Naive thymus-derived CD8-positive, alpha-beta T cell (primary cell): ENCODE measurements at regions not wholly inside any gene's neighbourhood (a gene's known extent, or its start where the extent isn't known, plus 50 kb on each side); places are given as distances from the start of the nearest gene placed in this dataset.
"Not testable (repeated sequence)": the region's sequence is repeated elsewhere in the genome, so short reads cannot be mapped to it uniquely, and the experiment has no call there.

Experiments
- ATAC-seq, 2 donors: fragments of 150-1000 bp; cut with Tn5 transposase in 1 of 2; sonication (Bioruptor Pico), chemical (Tn5 transposase) in 1 of 2; 1 replicate in 1 of 2; 2 replicates in 1 of 2; pipeline ENCODE4 v1.10.0; 2021; ENCODE audit warnings: mild to moderate bottlenecking in 2 of 2, moderate library complexity in 2 of 2
- POLR2A ChIA-PET: fragments of 350-600 bp; sonication (Branson Sonifier 250); formaldehyde crosslinking; loops from one replicate; lab custom pipeline; 2021; ENCODE audit warnings: antibody characterized with exemption; lab: Charles Lee
- DNase-seq, 10 donors: peaks; one replicate each; pipeline versions ENCODE4 v3.0.0 to v3.0.0-alpha.2; 2020 to 2022
- H3K27ac Mint-ChIP-seq, 10 donors: one replicate each; pipeline ENCODE4 v1.8.0; 2020 to 2022; ENCODE audit warnings: mild to moderate bottlenecking in 10 of 10, mixed read lengths in 10 of 10, moderate library complexity in 4 of 10, inconsistent platforms in 1 of 10
- H3K27me3 Mint-ChIP-seq, 5 donors: one replicate each; pipeline ENCODE4 v1.8.0; 2021 to 2022; ENCODE audit warnings: mixed read lengths in 5 of 5
- H3K36me3 Mint-ChIP-seq, 3 donors: one replicate each; pipeline ENCODE4 v1.8.0; 2020 to 2022; ENCODE audit warnings: mixed read lengths in 3 of 3, mild to moderate bottlenecking in 2 of 3, inconsistent platforms in 1 of 3
- H3K4me1 Mint-ChIP-seq, 4 donors: one replicate each; pipeline ENCODE4 v1.8.0; 2021 to 2022; ENCODE audit warnings: mixed read lengths in 4 of 4
- H3K4me3 Mint-ChIP-seq, 10 donors: one replicate each; pipeline ENCODE4 v1.8.0; 2020 to 2022; ENCODE audit warnings: mild to moderate bottlenecking in 10 of 10, mixed read lengths in 10 of 10, moderate library complexity in 6 of 10, inconsistent platforms in 1 of 10
- H3K9me3 Mint-ChIP-seq, 9 donors: one replicate each; pipeline ENCODE4 v1.8.0; 2020 to 2022; ENCODE audit warnings: mixed read lengths in 9 of 9, mild to moderate bottlenecking in 3 of 9, inconsistent platforms in 1 of 9, moderate library complexity in 1 of 9

GRCh38 chr12:25615119-25615518 is 62.0 kb upstream of the LMNTD1 start:
- no peak for DNase-seq
- H3K36me3 Mint-ChIP-seq: peaks cover 0 to 3% (median 0%) of the 10 kb centered on the region in 3 donors
- peaks cover 0 to 2% (median 0%) of the 10 kb centered on the region in 4 donors for H3K4me1 Mint-ChIP-seq
- no peak overlapping the region for H3K4me3 Mint-ChIP-seq
- H3K9me3 Mint-ChIP-seq: peaks cover 0 to 11% (median 0%) of the 10 kb centered on the region in 9 donors
- POLR2A ChIA-PET: no interaction called here
- no peak for ATAC-seq
- peaks cover 0 to 11% (median 0%) of the 10 kb centered on the region in 5 donors for H3K27me3 Mint-ChIP-seq
- H3K27ac Mint-ChIP-seq: no peak overlapping the region

- Mint-ChIP-seq H3K4me1 (peaks cover 0 to 6% (median 3%) of the 10 kb centered on the region in 4 donors), H3K36me3 (peaks cover 0 to 3% (median 0%) of the 10 kb centered on the region in 3 donors), H3K9me3 (no peaks in the 10 kb centered on the region), H3K27me3 (peaks cover 0 to 2% (median 0%) of the 10 kb centered on the region in 5 donors), H3K27ac (no peak overlapping the region), H3K4me3 (no peak overlapping the region)
- ATAC-seq (no peak), DNase-seq (no peak)
- POLR2A ChIA-PET: no interaction called here
These were observed 63.2 kb upstream of the LMNTD1 start for GRCh38 chr12:25616286-25616685.

GRCh38 chr12:25617991-25618390 is 64.9 kb upstream of the LMNTD1 start:
- Mint-ChIP-seq H3K27ac (no peak overlapping the region), H3K36me3 (peaks cover 0 to 3% (median 0%) of the 10 kb centered on the region in 3 donors), H3K4me1 (peaks cover 0 to 6% (median 3%) of the 10 kb centered on the region in 4 donors), H3K9me3 (no peaks in the 10 kb centered on the region), H3K27me3 (no peaks in the 10 kb centered on the region), H3K4me3 (no peak overlapping the region)
- ATAC-seq (no peak), DNase-seq (no peak)
- POLR2A ChIA-PET: no interaction called here

GRCh38 chr12:25623816-25624215 is 70.7 kb upstream of the LMNTD1 start:
- Mint-ChIP-seq H3K4me1 (peaks cover 0 to 6% (median 2%) of the 10 kb centered on the region in 4 donors), H3K9me3 (peaks cover 0 to 3% (median 0%) of the 10 kb centered on the region in 9 donors), H3K36me3 (no peaks in the 10 kb centered on the region), H3K4me3 (no peak overlapping the region), H3K27me3 (no peaks in the 10 kb centered on the region), H3K27ac (no peak overlapping the region)
- ATAC-seq (no peak), DNase-seq (no peak)
- POLR2A ChIA-PET: no interaction called here

GRCh38 chr12:25625146-25625545 is 72.1 kb upstream of the LMNTD1 start:
- Mint-ChIP-seq H3K4me3 (no peak overlapping the region), H3K36me3 (no peaks in the 10 kb centered on the region), H3K4me1 (peaks cover 0 to 6% (median 2%) of the 10 kb centered on the region in 4 donors), H3K27me3 (no peaks in the 10 kb centered on the region), H3K9me3 (peaks cover 0 to 3% (median 0%) of the 10 kb centered on the region in 9 donors), H3K27ac (peak overlapping the region in 1 of 10 donors; percentile 2)
- no peak for ATAC-seq
- DNase-seq: no peak
- POLR2A ChIA-PET: no interaction called here

GRCh38 chr12:25629341-25629740 is 76.3 kb upstream of the LMNTD1 start:
- peaks cover 0 to 1% (median 0%) of the 10 kb centered on the region in 5 donors for H3K27me3 Mint-ChIP-seq
- H3K4me3 Mint-ChIP-seq: no peak overlapping the region
- POLR2A ChIA-PET: no interaction called here
- no peak for ATAC-seq
- peaks cover 5 to 15% (median 9%) of the 10 kb centered on the region in 4 donors for H3K4me1 Mint-ChIP-seq
- no peak overlapping the region for H3K27ac Mint-ChIP-seq
- DNase-seq: no peak
- no peaks in the 10 kb centered on the region for H3K36me3 Mint-ChIP-seq
- peaks cover 0 to 16% (median 6%) of the 10 kb centered on the region in 9 donors for H3K9me3 Mint-ChIP-seq

GRCh38 chr12:25630735-25631515 is 77.8 kb upstream of the LMNTD1 start:
- peak overlapping the region in 1 of 10 donors; percentile 30 for H3K4me3 Mint-ChIP-seq
- DNase-seq, POLR2A ChIA-PET, H3K27me3 Mint-ChIP-seq, ATAC-seq, H3K36me3 Mint-ChIP-seq: not testable (repeated sequence)
- peak overlapping the region in 1 of 10 donors; percentile 43 for H3K27ac Mint-ChIP-seq
- peaks cover 5 to 15% (median 9%) of the 10 kb centered on the region in 4 donors for H3K4me1 Mint-ChIP-seq
- H3K9me3 Mint-ChIP-seq: peaks cover 0 to 19% (median 6%) of the 10 kb centered on the region in 9 donors

- peaks cover 5 to 15% (median 9%) of the 10 kb centered on the region in 4 donors for H3K4me1 Mint-ChIP-seq
- ATAC-seq, DNase-seq, H3K27me3 Mint-ChIP-seq, POLR2A ChIA-PET, H3K36me3 Mint-ChIP-seq: not testable (repeated sequence)
- peaks cover 0 to 27% (median 10%) of the 10 kb centered on the region in 9 donors for H3K9me3 Mint-ChIP-seq
- peak overlapping the region in 2 of 10 donors; percentile 28 to 78 for H3K27ac Mint-ChIP-seq
- peak overlapping the region in 1 of 10 donors; percentile 18 for H3K4me3 Mint-ChIP-seq
These were observed 80.1 kb upstream of the LMNTD1 start for GRCh38 chr12:25633149-25633548.

- POLR2A ChIA-PET: no interaction called here
- Mint-ChIP-seq H3K27ac (no peak overlapping the region), H3K4me3 (no peak overlapping the region), H3K36me3 (peaks cover 0 to 6% (median 0%) of the 10 kb centered on the region in 3 donors), H3K9me3 (peaks cover 2 to 27% (median 11%) of the 10 kb centered on the region in 9 donors), H3K27me3 (peaks cover 0 to 1% (median 0%) of the 10 kb centered on the region in 5 donors), H3K4me1 (peaks cover 2 to 15% (median 9%) of the 10 kb centered on the region in 4 donors)
- ATAC-seq (no peak), DNase-seq (no peak)
These were observed 84.7 kb upstream of the LMNTD1 start for GRCh38 chr12:25637752-25638151.

- POLR2A ChIA-PET: no interaction called here
- Mint-ChIP-seq H3K9me3 (peaks cover 0 to 15% (median 9%) of the 10 kb centered on the region in 9 donors), H3K36me3 (peaks cover 0 to 6% (median 0%) of the 10 kb centered on the region in 3 donors), H3K27me3 (peaks cover 0 to 1% (median 0%) of the 10 kb centered on the region in 5 donors), H3K4me3 (no peak overlapping the region), H3K4me1 (no peaks in the 10 kb centered on the region), H3K27ac (no peak overlapping the region)
- ATAC-seq (no peak), DNase-seq (no peak)
These were observed 86.3 kb upstream of the LMNTD1 start for GRCh38 chr12:25639406-25639805.

GRCh38 chr12:25644979-25645378 is 91.9 kb upstream of the LMNTD1 start:
- no peak overlapping the region for H3K4me3 Mint-ChIP-seq
- no peaks in the 10 kb centered on the region for H3K27me3 Mint-ChIP-seq
- H3K9me3 Mint-ChIP-seq: peaks cover 0 to under 1% (median 0%) of the 10 kb centered on the region in 9 donors
- H3K36me3 Mint-ChIP-seq: no peaks in the 10 kb centered on the region
- POLR2A ChIA-PET: no interaction called here
- DNase-seq (no peak), ATAC-seq (no peak)
- H3K4me1 Mint-ChIP-seq: no peaks in the 10 kb centered on the region
- peak overlapping the region in 1 of 10 donors; percentile 47 for H3K27ac Mint-ChIP-seq

GRCh38 chr12:25645427-25645826 is 92.3 kb upstream of the LMNTD1 start:
- no peak overlapping the region for H3K4me3 Mint-ChIP-seq
- no peak for DNase-seq
- no peak overlapping the region for H3K27ac Mint-ChIP-seq
- H3K27me3 Mint-ChIP-seq: no peaks in the 10 kb centered on the region
- no peaks in the 10 kb centered on the region for H3K36me3 Mint-ChIP-seq
- no peak for ATAC-seq
- H3K4me1 Mint-ChIP-seq: no peaks in the 10 kb centered on the region
- H3K9me3 Mint-ChIP-seq: no peaks in the 10 kb centered on the region
- POLR2A ChIA-PET: no interaction called here

GRCh38 chr12:25651931-25652330 is 98.8 kb upstream of the LMNTD1 start:
- DNase-seq: no peak
- Mint-ChIP-seq H3K36me3 (no peaks in the 10 kb centered on the region), H3K9me3 (peaks cover 0 to 2% (median 0%) of the 10 kb centered on the region in 9 donors), H3K27ac (no peak overlapping the region), H3K4me1 (peaks cover 4 to 6% (median 5%) of the 10 kb centered on the region in 4 donors), H3K27me3 (peaks cover 0 to 4% (median 0%) of the 10 kb centered on the region in 5 donors), H3K4me3 (no peak overlapping the region)
- POLR2A ChIA-PET: no interaction called here
- no peak for ATAC-seq
